PC-9 (cell line): ENCODE measurements at regions not wholly inside any gene's neighbourhood (a gene's known extent, or its start where the extent isn't known, plus 50 kb on each side); places are given as distances from the start of the nearest gene placed in this dataset.

Experiments
- BruUV-seq: library from RNA; stranded (reverse); fragments of 400-500 nt; replicated peaks from 2 replicates; lab custom pipeline; 2021; lab: Mats Ljungman, UMichigan
- CTCF ChIA-PET: fragments of 300-600 bp; sonication (Branson Sonifier 250); formaldehyde crosslinking; loops from one replicate; lab custom pipeline; 2022; ENCODE audit warnings: antibody characterized with exemption; lab: Charles Lee
- POLR2A ChIA-PET: fragments of 300-600 bp; sonication (Branson Sonifier 250); formaldehyde crosslinking; loops from one replicate; lab custom pipeline; 2022; ENCODE audit warnings: antibody characterized with exemption; ENCODE audit not compliant: unreplicated experiment; lab: Charles Lee
- DNase-seq, 2 experiments: peaks; one replicate each; pipeline versions ENCODE4 v3.0.0 to v3.0.0-alpha.2; 2015 to 2022; ENCODE audit warnings: mixed read lengths in 1 of 2
- H2AFZ ChIP-seq: fragments of 200-600 bp; sonication (generic); 2 replicates; pipeline ENCODE4 v1.8.1; 2017; ENCODE audit warnings: antibody characterized with exemption
- H3F3A ChIP-seq: fragments of 200-600 bp; sonication (generic); 2 replicates; pipeline ENCODE4 v1.8.1; 2017; ENCODE audit warnings: antibody characterized with exemption, mild to moderate bottlenecking, low read depth; ENCODE audit not compliant: insufficient read depth
- H3K27ac ChIP-seq: fragments of 200-600 bp; sonication (generic); 2 replicates; pipeline ENCODE4 v1.6.1; 2016; ENCODE audit warnings: mixed run types
- H3K27me3 ChIP-seq: fragments of 200-600 bp; sonication (generic); 2 replicates; pipeline ENCODE4 v1.6.1; 2016; ENCODE audit warnings: low read depth, mixed run types; ENCODE audit not compliant: insufficient read depth
- H3K36me3 ChIP-seq: fragments of 200-600 bp; sonication (generic); 2 replicates; pipeline ENCODE4 v1.6.1; 2016; ENCODE audit warnings: low read depth, mixed run types
- H3K4me1 ChIP-seq: fragments of 200-600 bp; sonication (generic); replicated peaks from 2 replicates; pipeline ENCODE4 v1.6.1; 2016; ENCODE audit warnings: mixed run types; ENCODE audit not compliant: insufficient read depth
- H3K4me2 ChIP-seq: fragments of 200-600 bp; sonication (generic); 2 replicates; pipeline ENCODE4 v1.6.1; 2017; ENCODE audit warnings: mixed run types
- H3K4me3 ChIP-seq: fragments of 200-600 bp; sonication (generic); 2 replicates; pipeline ENCODE4 v1.6.1; 2016; ENCODE audit warnings: mixed run types
- H3K79me2 ChIP-seq: fragments of 200-600 bp; sonication (generic); 2 replicates; pipeline ENCODE4 v1.6.1; 2017; ENCODE audit warnings: low read depth, mixed run types
- H3K9me2 ChIP-seq: fragments of 200-600 bp; sonication (generic); 2 replicates; pipeline ENCODE4 v1.8.1; 2017; ENCODE audit warnings: mild to moderate bottlenecking; ENCODE audit not compliant: insufficient read depth
- H3K9me3 ChIP-seq: fragments of 200-600 bp; sonication (generic); 2 replicates; pipeline ENCODE4 v1.8.1; 2016; ENCODE audit warnings: low read depth; ENCODE audit not compliant: insufficient read depth
- H4K20me1 ChIP-seq: fragments of 200-600 bp; sonication (generic); 2 replicates; pipeline ENCODE4 v1.8.1; 2017; ENCODE audit not compliant: insufficient read depth
- EZH2 ChIP-seq: fragments of 200-600 bp; sonication (generic); IDR thresholded peaks from 2 replicates; pipeline ENCODE4 v1.8.0; 2017; ENCODE audit warnings: antibody characterized with exemption, low read depth
- intact Hi-C: fragments of 100-400 bp; cut with micrococcal nuclease; formaldehyde crosslinking; loops from one replicate; pipeline ENCODE4 v1.10.0; 2022; ENCODE audit not compliant: unreplicated experiment
- TF ChIP-seq, protein P1 (sequence below): fragments of 200-600 bp; sonication (generic); conservative IDR thresholded peaks from 2 replicates; pipeline ENCODE4 v1.6.1; 2017; ENCODE audit warnings: mixed run types, antibody characterized with exemption, mild to moderate bottlenecking, moderate library complexity

DNA sequence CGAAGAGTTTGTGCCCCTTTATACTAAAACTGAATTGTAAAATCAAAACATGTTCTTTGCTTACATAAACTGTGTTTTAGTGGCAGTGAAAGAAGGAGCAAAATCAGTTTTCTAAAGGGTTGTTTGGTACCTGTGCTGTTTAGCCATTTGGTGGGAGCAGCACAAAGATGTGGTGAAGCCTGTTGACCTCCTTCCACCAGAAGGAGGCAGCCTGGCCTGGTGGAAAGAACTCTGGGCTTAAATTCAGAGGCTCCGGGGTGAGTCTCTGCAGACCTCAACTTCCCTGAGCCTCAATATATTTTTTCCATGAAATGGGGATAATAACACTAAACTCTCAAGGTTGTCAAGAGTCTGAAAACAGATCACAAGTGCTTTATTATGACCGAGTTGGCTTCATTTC lies 502.5 kb downstream of the VRK1 start:
- H3K9me3 ChIP-seq: no peaks in the 10 kb centered on the region
- no peaks in the 10 kb centered on the region for H3K79me2 ChIP-seq
- TF ChIP-seq, protein P1, sequence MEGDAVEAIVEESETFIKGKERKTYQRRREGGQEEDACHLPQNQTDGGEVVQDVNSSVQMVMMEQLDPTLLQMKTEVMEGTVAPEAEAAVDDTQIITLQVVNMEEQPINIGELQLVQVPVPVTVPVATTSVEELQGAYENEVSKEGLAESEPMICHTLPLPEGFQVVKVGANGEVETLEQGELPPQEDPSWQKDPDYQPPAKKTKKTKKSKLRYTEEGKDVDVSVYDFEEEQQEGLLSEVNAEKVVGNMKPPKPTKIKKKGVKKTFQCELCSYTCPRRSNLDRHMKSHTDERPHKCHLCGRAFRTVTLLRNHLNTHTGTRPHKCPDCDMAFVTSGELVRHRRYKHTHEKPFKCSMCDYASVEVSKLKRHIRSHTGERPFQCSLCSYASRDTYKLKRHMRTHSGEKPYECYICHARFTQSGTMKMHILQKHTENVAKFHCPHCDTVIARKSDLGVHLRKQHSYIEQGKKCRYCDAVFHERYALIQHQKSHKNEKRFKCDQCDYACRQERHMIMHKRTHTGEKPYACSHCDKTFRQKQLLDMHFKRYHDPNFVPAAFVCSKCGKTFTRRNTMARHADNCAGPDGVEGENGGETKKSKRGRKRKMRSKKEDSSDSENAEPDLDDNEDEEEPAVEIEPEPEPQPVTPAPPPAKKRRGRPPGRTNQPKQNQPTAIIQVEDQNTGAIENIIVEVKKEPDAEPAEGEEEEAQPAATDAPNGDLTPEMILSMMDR: no peak
- TF ChIP-seq EZH2: no peak
- H3K4me1 ChIP-seq: no peaks in the 10 kb centered on the region
- H3K36me3 ChIP-seq: no peaks in the 10 kb centered on the region
- no peak overlapping the region for H3K4me3 ChIP-seq
- no TSS peak for BruUV-seq
- H4K20me1 ChIP-seq: no peaks in the 10 kb centered on the region
- no peak overlapping the region for H2AFZ ChIP-seq
- no peak for DNase-seq
- H3F3A ChIP-seq: no peaks in the 10 kb centered on the region
- H3K4me2 ChIP-seq: no peak overlapping the region
- CTCF ChIA-PET: no interaction called here
- H3K27me3 ChIP-seq: peaks cover 42% of the 10 kb centered on the region
- no peak overlapping the region for H3K27ac ChIP-seq
- intact Hi-C loops: no loop called here
- POLR2A ChIA-PET: no interaction called here
- H3K9me2 ChIP-seq: no peaks in the 10 kb centered on the region

DNA sequence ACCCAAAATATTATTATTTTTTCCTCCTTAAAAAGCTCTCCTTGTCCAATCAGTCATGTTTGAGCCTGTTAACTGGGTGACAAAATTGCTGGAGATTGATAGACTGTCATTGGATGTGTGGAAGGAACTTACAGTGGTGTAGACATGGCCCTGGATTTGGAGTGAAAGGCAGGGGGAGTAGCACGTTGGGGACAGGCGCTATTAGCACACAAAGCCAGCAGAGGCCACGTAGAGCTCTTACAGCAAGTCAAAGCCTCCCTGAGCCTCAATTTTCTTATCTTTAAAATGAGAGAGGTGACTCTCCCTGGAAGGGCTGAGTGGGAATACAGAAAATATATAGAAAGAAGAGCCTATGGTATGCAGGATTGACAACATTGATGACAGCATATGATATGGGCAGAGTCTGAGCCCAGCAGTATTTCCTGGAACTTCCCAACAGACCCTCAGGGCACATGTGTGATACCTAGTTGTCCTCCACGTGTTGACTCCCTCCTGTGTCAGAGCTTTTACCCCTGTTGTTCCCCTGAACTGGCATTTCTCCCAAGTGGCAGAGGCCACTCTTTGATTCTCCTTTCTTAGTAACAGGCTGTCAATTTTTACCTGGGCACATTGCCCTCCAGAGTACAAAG lies 504.9 kb downstream of the VRK1 start:
- CTCF ChIA-PET: no interaction called here
- peaks cover 21% of the 10 kb centered on the region for H3K27me3 ChIP-seq
- BruUV-seq: no TSS peak
- intact Hi-C loops: no loop called here
- DNase-seq: no peak
- H3K4me3 ChIP-seq: no peak overlapping the region
- no peaks in the 10 kb centered on the region for H3F3A ChIP-seq
- H2AFZ ChIP-seq: no peak overlapping the region
- TF ChIP-seq EZH2: no peak
- TF ChIP-seq, protein P1: no peak
- POLR2A ChIA-PET: no interaction called here
- no peaks in the 10 kb centered on the region for H3K9me2 ChIP-seq
- H4K20me1 ChIP-seq: no peaks in the 10 kb centered on the region
- no peaks in the 10 kb centered on the region for H3K79me2 ChIP-seq
- H3K27ac ChIP-seq: no peak overlapping the region
- H3K36me3 ChIP-seq: no peaks in the 10 kb centered on the region
- H3K9me3 ChIP-seq: no peaks in the 10 kb centered on the region
- H3K4me2 ChIP-seq: no peak overlapping the region
- no peaks in the 10 kb centered on the region for H3K4me1 ChIP-seq

DNA sequence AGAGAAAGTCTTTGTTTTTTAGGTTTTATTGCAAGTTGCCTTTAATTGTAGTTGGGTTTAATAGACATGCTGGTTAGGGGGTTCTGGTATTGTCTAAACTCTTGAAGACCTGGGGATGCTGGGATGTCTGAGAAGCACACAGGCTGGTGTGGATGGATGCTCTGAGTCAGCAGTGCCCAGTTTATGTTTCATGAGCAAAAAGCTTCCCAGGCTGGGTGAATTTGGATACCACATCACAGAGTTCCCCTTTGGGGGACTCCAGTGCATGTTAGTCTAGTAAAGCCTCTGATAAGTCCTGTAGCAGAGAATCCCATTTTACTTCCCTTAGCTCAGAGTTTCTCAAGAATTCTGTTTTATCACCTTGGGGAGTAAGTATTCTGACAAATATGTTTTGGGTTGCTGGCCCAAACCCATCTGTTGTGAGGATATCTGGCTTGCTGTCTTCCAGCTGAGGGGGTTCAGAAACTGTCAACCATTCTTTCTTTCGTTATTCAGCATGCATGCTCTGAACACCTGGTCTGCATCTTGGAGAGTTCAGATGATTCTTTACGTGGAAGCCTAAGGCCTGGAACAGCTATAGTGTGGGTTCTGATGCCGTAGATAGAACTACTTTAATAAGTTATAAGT lies 509.1 kb downstream of the VRK1 start:
- no peak overlapping the region for H3K4me3 ChIP-seq
- no peak overlapping the region for H2AFZ ChIP-seq
- no peaks in the 10 kb centered on the region for H4K20me1 ChIP-seq
- intact Hi-C loops: no loop called here
- no peaks in the 10 kb centered on the region for H3K9me2 ChIP-seq
- no peak overlapping the region for H3K27ac ChIP-seq
- no peaks in the 10 kb centered on the region for H3K79me2 ChIP-seq
- POLR2A ChIA-PET: no interaction called here
- no peaks in the 10 kb centered on the region for H3K36me3 ChIP-seq
- no peak overlapping the region for H3K4me2 ChIP-seq
- peaks cover 9% of the 10 kb centered on the region; the same call in 1 of the 2 replicates for H3K27me3 ChIP-seq
- H3F3A ChIP-seq: no peaks in the 10 kb centered on the region
- no peaks in the 10 kb centered on the region for H3K4me1 ChIP-seq
- H3K9me3 ChIP-seq: no peaks in the 10 kb centered on the region
- no peak for TF ChIP-seq EZH2
- BruUV-seq: no TSS peak
- no peak for DNase-seq
- CTCF ChIA-PET: no interaction called here
